GM23248 (cell line): ENCODE measurements at regions not wholly inside any gene's neighbourhood (a gene's known extent, or its start where the extent isn't known, plus 50 kb on each side); places are given as distances from the start of the nearest gene placed in this dataset.

Source experiments
- EZH2 ChIP-seq: fragments of 200-600 bp; sonication (generic); IDR thresholded peaks from 2 replicates; pipeline ENCODE4 v1.6.1; 2018; ENCODE audit warnings: antibody characterized with exemption, mild to moderate bottlenecking; ENCODE audit not compliant: insufficient read depth, poor library complexity, severe bottlenecking
- EZH2phosphoT487 ChIP-seq: fragments of 200-600 bp; sonication (generic); IDR thresholded peaks from 2 replicates; pipeline ENCODE4 v1.6.1; 2018; ENCODE audit warnings: antibody characterized with exemption, moderate library complexity, mild to moderate bottlenecking, low read depth; ENCODE audit not compliant: insufficient read depth

- no peak for TF ChIP-seq EZH2
- TF ChIP-seq EZH2phosphoT487 = no peak
These were observed 52.2 kb upstream of the SMIM30 start for GRCh38 chr7:113170591-113170990.
